HEK293 (cell line): ENCODE measurements at regions not wholly inside any gene's neighbourhood (a gene's known extent, or its start where the extent isn't known, plus 50 kb on each side); places are given as distances from the start of the nearest gene placed in this dataset.

ENCODE experiments used
- IKZF3 ChIP-seq: fragments of 450-650 bp; IDR thresholded peaks from 2 replicates; pipeline ENCODE4 v1.5.0; 2018; ENCODE audit warnings: missing biosample characterization, mild to moderate bottlenecking, missing genetic modification characterization, moderate library complexity
- KLF1 ChIP-seq: fragments of 450-650 bp; formaldehyde crosslinking; IDR thresholded peaks from 2 replicates; pipeline ENCODE4 v1.5.1; 2016; ENCODE audit warnings: missing biosample characterization, missing genetic modification characterization
- KLF16 ChIP-seq: fragments of 450-650 bp; formaldehyde crosslinking; IDR thresholded peaks from 2 replicates; pipeline ENCODE4 v1.5.1; 2017; ENCODE audit warnings: missing biosample characterization, missing genetic modification characterization
- KLF9 ChIP-seq: fragments of 450-650 bp; formaldehyde crosslinking; IDR thresholded peaks from 2 replicates; pipeline ENCODE4 v1.5.1; 2016; ENCODE audit warnings: missing biosample characterization, missing genetic modification characterization, low read depth
- OVOL3 ChIP-seq: fragments of 450-650 bp; formaldehyde crosslinking; IDR thresholded peaks from 2 replicates; pipeline ENCODE4 v1.5.1; 2016; ENCODE audit warnings: missing biosample characterization, missing genetic modification characterization
- REPIN1 ChIP-seq: fragments of 450-650 bp; formaldehyde crosslinking; IDR thresholded peaks from 2 replicates; pipeline ENCODE4 v1.5.1; 2017; ENCODE audit warnings: missing biosample characterization, missing genetic modification characterization, low read depth
- SP7 ChIP-seq: fragments of 450-650 bp; formaldehyde crosslinking; IDR thresholded peaks from 2 replicates; pipeline ENCODE4 v1.5.1; 2016; ENCODE audit warnings: missing biosample characterization, missing genetic modification characterization
- TCF7L2 ChIP-seq: IDR thresholded peaks from 2 replicates; pipeline ENCODE4 v1.6.1; 2011; ENCODE audit warnings: low read depth, mild to moderate bottlenecking, inconsistent platforms, low read length, moderate library complexity, borderline replicate concordance
- TRIM28 ChIP-seq: IDR thresholded peaks from 2 replicates; pipeline ENCODE4 v1.6.1; 2011; ENCODE audit warnings: low read length, control low read depth, borderline replicate concordance
- ZBTB17 ChIP-seq: fragments of 450-650 bp; formaldehyde crosslinking; IDR thresholded peaks from 2 replicates; pipeline ENCODE4 v1.5.1; 2016; ENCODE audit warnings: missing biosample characterization, missing genetic modification characterization
- ZBTB7A ChIP-seq: fragments of 450-650 bp; formaldehyde crosslinking; IDR thresholded peaks from 2 replicates; pipeline ENCODE4 v1.5.1; 2016; ENCODE audit warnings: low read depth, missing biosample characterization, missing genetic modification characterization
- ZEB2 ChIP-seq: fragments of 450-650 bp; formaldehyde crosslinking; IDR thresholded peaks from 2 replicates; pipeline ENCODE4 v1.5.1; 2016; ENCODE audit warnings: missing biosample characterization, missing genetic modification characterization
- ZNF214 ChIP-seq: fragments of 450-650 bp; formaldehyde crosslinking; IDR thresholded peaks from 2 replicates; pipeline ENCODE4 v1.5.1; 2017; ENCODE audit warnings: missing biosample characterization, mild to moderate bottlenecking, missing genetic modification characterization, borderline replicate concordance
- ZNF324 ChIP-seq: fragments of 450-650 bp; formaldehyde crosslinking; IDR thresholded peaks from 2 replicates; pipeline ENCODE4 v1.5.1; 2016; ENCODE audit warnings: missing biosample characterization, missing genetic modification characterization
- ZNF335 ChIP-seq: fragments of 450-650 bp; formaldehyde crosslinking; conservative IDR thresholded peaks from 2 replicates; pipeline ENCODE4 v1.5.1; 2016; ENCODE audit warnings: missing biosample characterization, missing genetic modification characterization
- ZNF366 ChIP-seq: fragments of 450-650 bp; formaldehyde crosslinking; conservative IDR thresholded peaks from 2 replicates; pipeline ENCODE4 v1.5.1; 2016; ENCODE audit warnings: missing biosample characterization, missing genetic modification characterization
- ZNF391 ChIP-seq: fragments of 450-650 bp; formaldehyde crosslinking; IDR thresholded peaks from 2 replicates; pipeline ENCODE4 v1.5.1; 2016; ENCODE audit warnings: low read depth, missing biosample characterization, missing genetic modification characterization, borderline replicate concordance
- ZNF426 ChIP-seq: fragments of 450-650 bp; formaldehyde crosslinking; IDR thresholded peaks from 2 replicates; pipeline ENCODE4 v1.5.1; 2017; ENCODE audit warnings: missing biosample characterization, missing genetic modification characterization, mild to moderate bottlenecking, inconsistent platforms, moderate library complexity
- ZNF510 ChIP-seq: fragments of 450-650 bp; formaldehyde crosslinking; IDR thresholded peaks from 2 replicates; pipeline ENCODE4 v1.5.1; 2018; ENCODE audit warnings: mild to moderate bottlenecking, missing genetic modification characterization, missing biosample characterization; ENCODE audit not compliant: insufficient replicate concordance
- ZNF521 ChIP-seq: fragments of 450-650 bp; formaldehyde crosslinking; IDR thresholded peaks from 2 replicates; pipeline ENCODE4 v1.5.1; 2017; ENCODE audit warnings: missing biosample characterization, mild to moderate bottlenecking, missing genetic modification characterization
- ZNF596 ChIP-seq: fragments of 450-650 bp; IDR thresholded peaks from 2 replicates; pipeline ENCODE4 v1.5.0; 2018; ENCODE audit warnings: missing biosample characterization, mild to moderate bottlenecking, missing genetic modification characterization, moderate library complexity
- ZNF664 ChIP-seq: fragments of 450-650 bp; formaldehyde crosslinking; IDR thresholded peaks from 2 replicates; pipeline ENCODE4 v1.5.1; 2016; ENCODE audit warnings: missing biosample characterization, missing genetic modification characterization
- ZNF670 ChIP-seq: fragments of 450-650 bp; formaldehyde crosslinking; IDR thresholded peaks from 2 replicates; pipeline ENCODE4 v1.5.1; 2016; ENCODE audit warnings: missing biosample characterization, missing genetic modification characterization, low read depth
- ZNF747 ChIP-seq: fragments of 450-650 bp; formaldehyde crosslinking; IDR thresholded peaks from 2 replicates; pipeline ENCODE4 v1.5.1; 2016; ENCODE audit warnings: missing biosample characterization, missing genetic modification characterization
- ZNF843 ChIP-seq: fragments of 450-650 bp; formaldehyde crosslinking; IDR thresholded peaks from 2 replicates; pipeline ENCODE4 v1.5.1; 2016; ENCODE audit warnings: missing biosample characterization, missing genetic modification characterization
- TF ChIP-seq, protein P1 (sequence below): fragments of 450-650 bp; formaldehyde crosslinking; IDR thresholded peaks from 2 replicates; pipeline ENCODE4 v1.5.1; 2016; ENCODE audit warnings: missing biosample characterization, missing genetic modification characterization
- TF ChIP-seq, protein P2 (sequence below): fragments of 450-650 bp; formaldehyde crosslinking; IDR thresholded peaks from 2 replicates; pipeline ENCODE4 v1.5.1; 2017; ENCODE audit warnings: missing biosample characterization, missing genetic modification characterization
- TF ChIP-seq, protein P3 (sequence below): fragments of 450-650 bp; IDR thresholded peaks from 2 replicates; pipeline ENCODE4 v1.5.1; 2018; ENCODE audit warnings: missing biosample characterization, mild to moderate bottlenecking, missing genetic modification characterization
- TF ChIP-seq, protein P4 (sequence below): fragments of 450-650 bp; formaldehyde crosslinking; IDR thresholded peaks from 2 replicates; pipeline ENCODE4 v1.5.1; 2016; ENCODE audit warnings: missing biosample characterization, missing genetic modification characterization, borderline replicate concordance
- TF ChIP-seq, protein P5 (sequence below): sonication (generic); formaldehyde crosslinking; IDR thresholded peaks from 2 replicates; pipeline ENCODE4 v1.8.1; 2022; ENCODE audit warnings: mild to moderate bottlenecking, moderate library complexity, missing genetic modification reagents

DNA sequence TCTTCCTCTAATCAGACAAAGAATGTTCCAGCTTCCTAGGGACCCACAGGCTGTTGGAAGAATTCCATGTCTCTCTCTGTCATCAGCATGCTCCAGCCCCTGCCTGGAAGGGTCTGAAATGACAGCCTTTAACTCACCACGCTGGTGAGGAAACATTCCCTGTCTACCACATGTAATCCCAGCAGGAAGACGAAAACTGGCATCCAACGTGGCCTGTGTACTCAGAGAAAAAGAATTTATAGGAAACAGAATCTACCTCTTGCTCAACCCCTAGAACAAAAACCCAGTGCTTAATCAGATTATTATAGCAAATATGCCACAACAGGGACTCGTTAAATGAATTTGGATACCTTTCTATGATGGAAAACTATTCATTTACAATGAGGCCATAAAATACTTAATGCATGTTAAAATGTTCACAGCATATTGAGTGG lies 147.3 kb upstream of the FOXF1 start (continued):
- TF ChIP-seq, protein P1, sequence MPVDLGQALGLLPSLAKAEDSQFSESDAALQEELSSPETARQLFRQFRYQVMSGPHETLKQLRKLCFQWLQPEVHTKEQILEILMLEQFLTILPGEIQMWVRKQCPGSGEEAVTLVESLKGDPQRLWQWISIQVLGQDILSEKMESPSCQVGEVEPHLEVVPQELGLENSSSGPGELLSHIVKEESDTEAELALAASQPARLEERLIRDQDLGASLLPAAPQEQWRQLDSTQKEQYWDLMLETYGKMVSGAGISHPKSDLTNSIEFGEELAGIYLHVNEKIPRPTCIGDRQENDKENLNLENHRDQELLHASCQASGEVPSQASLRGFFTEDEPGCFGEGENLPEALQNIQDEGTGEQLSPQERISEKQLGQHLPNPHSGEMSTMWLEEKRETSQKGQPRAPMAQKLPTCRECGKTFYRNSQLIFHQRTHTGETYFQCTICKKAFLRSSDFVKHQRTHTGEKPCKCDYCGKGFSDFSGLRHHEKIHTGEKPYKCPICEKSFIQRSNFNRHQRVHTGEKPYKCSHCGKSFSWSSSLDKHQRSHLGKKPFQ (tag by site-specific recombination), result 0 out of 2 replicates have a peak, but pooled peaks have one; percentile 60
- peak; percentile 76; the same call in 1 of the 2 replicates for TF ChIP-seq OVOL3 (tag by site-specific recombination)
- no peak for TF ChIP-seq ZNF335 (tag by site-specific recombination)
- no peak for TF ChIP-seq ZNF324 (tag by site-specific recombination)
- TF ChIP-seq ZNF366 (tag by site-specific recombination), result no peak; the same call in 1 of the 2 replicates
- peak; percentile 29; the same call in 1 of the 2 replicates for TF ChIP-seq ZBTB17
- TF ChIP-seq REPIN1 (tag by site-specific recombination), result no peak
- peak; percentile 57; the same call in 1 of the 2 replicates for TF ChIP-seq ZNF664
- TF ChIP-seq ZNF596 (tag by site-specific recombination), result no peak
- TF ChIP-seq ZNF510 (tag by site-specific recombination), result no peak
- no peak for TF ChIP-seq ZNF426 (tag by site-specific recombination)
- peak; percentile 97 for TF ChIP-seq SP7 (tag by site-specific recombination)
- TF ChIP-seq KLF1 (tag by site-specific recombination), result no peak
- no peak for TF ChIP-seq ZBTB7A (tag by site-specific recombination)
- no peak for TF ChIP-seq TCF7L2
- no peak for TF ChIP-seq TRIM28
- TF ChIP-seq, protein P2, sequence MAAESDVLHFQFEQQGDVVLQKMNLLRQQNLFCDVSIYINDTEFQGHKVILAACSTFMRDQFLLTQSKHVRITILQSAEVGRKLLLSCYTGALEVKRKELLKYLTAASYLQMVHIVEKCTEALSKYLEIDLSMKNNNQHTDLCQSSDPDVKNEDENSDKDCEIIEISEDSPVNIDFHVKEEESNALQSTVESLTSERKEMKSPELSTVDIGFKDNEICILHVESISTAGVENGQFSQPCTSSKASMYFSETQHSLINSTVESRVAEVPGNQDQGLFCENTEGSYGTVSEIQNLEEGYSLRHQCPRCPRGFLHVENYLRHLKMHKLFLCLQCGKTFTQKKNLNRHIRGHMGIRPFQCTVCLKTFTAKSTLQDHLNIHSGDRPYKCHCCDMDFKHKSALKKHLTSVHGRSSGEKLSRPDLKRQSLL, result no peak
- peak; percentile 98 for TF ChIP-seq ZNF843
- TF ChIP-seq ZNF670 (tag by site-specific recombination), result no peak
- TF ChIP-seq IKZF3 (tag by site-specific recombination), result 0 out of 2 replicates have a peak, but pooled peaks have one; percentile 29
- TF ChIP-seq KLF16 (tag by site-specific recombination), result 0 out of 2 replicates have a peak, but pooled peaks have one; percentile 27
- TF ChIP-seq, protein P3, sequence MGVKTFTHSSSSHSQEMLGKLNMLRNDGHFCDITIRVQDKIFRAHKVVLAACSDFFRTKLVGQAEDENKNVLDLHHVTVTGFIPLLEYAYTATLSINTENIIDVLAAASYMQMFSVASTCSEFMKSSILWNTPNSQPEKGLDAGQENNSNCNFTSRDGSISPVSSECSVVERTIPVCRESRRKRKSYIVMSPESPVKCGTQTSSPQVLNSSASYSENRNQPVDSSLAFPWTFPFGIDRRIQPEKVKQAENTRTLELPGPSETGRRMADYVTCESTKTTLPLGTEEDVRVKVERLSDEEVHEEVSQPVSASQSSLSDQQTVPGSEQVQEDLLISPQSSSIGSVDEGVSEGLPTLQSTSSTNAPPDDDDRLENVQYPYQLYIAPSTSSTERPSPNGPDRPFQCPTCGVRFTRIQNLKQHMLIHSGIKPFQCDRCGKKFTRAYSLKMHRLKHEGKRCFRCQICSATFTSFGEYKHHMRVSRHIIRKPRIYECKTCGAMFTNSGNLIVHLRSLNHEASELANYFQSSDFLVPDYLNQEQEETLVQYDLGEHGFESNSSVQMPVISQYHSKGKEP (tag by site-specific recombination), result peak; percentile 81
- TF ChIP-seq, protein P4, sequence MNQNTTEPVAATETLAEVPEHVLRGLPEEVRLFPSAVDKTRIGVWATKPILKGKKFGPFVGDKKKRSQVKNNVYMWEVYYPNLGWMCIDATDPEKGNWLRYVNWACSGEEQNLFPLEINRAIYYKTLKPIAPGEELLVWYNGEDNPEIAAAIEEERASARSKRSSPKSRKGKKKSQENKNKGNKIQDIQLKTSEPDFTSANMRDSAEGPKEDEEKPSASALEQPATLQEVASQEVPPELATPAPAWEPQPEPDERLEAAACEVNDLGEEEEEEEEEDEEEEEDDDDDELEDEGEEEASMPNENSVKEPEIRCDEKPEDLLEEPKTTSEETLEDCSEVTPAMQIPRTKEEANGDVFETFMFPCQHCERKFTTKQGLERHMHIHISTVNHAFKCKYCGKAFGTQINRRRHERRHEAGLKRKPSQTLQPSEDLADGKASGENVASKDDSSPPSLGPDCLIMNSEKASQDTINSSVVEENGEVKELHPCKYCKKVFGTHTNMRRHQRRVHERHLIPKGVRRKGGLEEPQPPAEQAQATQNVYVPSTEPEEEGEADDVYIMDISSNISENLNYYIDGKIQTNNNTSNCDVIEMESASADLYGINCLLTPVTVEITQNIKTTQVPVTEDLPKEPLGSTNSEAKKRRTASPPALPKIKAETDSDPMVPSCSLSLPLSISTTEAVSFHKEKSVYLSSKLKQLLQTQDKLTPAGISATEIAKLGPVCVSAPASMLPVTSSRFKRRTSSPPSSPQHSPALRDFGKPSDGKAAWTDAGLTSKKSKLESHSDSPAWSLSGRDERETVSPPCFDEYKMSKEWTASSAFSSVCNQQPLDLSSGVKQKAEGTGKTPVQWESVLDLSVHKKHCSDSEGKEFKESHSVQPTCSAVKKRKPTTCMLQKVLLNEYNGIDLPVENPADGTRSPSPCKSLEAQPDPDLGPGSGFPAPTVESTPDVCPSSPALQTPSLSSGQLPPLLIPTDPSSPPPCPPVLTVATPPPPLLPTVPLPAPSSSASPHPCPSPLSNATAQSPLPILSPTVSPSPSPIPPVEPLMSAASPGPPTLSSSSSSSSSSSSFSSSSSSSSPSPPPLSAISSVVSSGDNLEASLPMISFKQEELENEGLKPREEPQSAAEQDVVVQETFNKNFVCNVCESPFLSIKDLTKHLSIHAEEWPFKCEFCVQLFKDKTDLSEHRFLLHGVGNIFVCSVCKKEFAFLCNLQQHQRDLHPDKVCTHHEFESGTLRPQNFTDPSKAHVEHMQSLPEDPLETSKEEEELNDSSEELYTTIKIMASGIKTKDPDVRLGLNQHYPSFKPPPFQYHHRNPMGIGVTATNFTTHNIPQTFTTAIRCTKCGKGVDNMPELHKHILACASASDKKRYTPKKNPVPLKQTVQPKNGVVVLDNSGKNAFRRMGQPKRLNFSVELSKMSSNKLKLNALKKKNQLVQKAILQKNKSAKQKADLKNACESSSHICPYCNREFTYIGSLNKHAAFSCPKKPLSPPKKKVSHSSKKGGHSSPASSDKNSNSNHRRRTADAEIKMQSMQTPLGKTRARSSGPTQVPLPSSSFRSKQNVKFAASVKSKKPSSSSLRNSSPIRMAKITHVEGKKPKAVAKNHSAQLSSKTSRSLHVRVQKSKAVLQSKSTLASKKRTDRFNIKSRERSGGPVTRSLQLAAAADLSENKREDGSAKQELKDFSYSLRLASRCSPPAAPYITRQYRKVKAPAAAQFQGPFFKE, result no peak
- TF ChIP-seq ZNF391 (tag by site-specific recombination), result peak; percentile 93
- 0 out of 2 replicates have a peak, but pooled peaks have one; percentile 38 for TF ChIP-seq ZEB2 (tag by site-specific recombination)
- TF ChIP-seq ZNF521 (tag by site-specific recombination), result no peak
- no peak for TF ChIP-seq ZNF214
- no peak for TF ChIP-seq KLF9 (tag by site-specific recombination)
- no peak for TF ChIP-seq ZNF747 (tag by site-specific recombination)
- TF ChIP-seq, protein P5, sequence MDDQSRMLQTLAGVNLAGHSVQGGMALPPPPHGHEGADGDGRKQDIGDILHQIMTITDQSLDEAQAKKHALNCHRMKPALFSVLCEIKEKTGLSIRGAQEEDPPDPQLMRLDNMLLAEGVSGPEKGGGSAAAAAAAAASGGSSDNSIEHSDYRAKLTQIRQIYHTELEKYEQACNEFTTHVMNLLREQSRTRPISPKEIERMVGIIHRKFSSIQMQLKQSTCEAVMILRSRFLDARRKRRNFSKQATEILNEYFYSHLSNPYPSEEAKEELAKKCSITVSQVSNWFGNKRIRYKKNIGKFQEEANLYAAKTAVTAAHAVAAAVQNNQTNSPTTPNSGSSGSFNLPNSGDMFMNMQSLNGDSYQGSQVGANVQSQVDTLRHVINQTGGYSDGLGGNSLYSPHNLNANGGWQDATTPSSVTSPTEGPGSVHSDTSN (CRISPR knock-in tag), result no peak
